ENCODE measurements at regions not wholly inside any gene's neighbourhood (a gene's known extent, or its start where the extent isn't known, plus 50 kb on each side); places are given as distances from the start of the nearest gene placed in this dataset.
"Not testable (repeated sequence)": the region's sequence is repeated elsewhere in the genome, so short reads cannot be mapped to it uniquely, and the experiment has no call there.

GRCh38 chr7:130789436-130789835, 55.4 kb upstream of the KLF14 start:
- no peak for DNase-seq

- no peak for DNase-seq
These were observed 57.7 kb upstream of the KLF14 start for GRCh38 chr7:130791746-130792145.

GRCh38 chr7:130793855-130794618, 60.0 kb upstream of the KLF14 start:
- DNase-seq, result no peak

- no peak for DNase-seq
These were observed 60.6 kb upstream of the KLF14 start for GRCh38 chr7:130794619-130794922.

- DNase-seq, result not testable (repeated sequence)
These were observed 62.4 kb upstream of the KLF14 start for GRCh38 chr7:130796425-130796824.

GRCh38 chr7:130803127-130803526, 69.1 kb upstream of the KLF14 start:
- DNase-seq, result no peak

DNA sequence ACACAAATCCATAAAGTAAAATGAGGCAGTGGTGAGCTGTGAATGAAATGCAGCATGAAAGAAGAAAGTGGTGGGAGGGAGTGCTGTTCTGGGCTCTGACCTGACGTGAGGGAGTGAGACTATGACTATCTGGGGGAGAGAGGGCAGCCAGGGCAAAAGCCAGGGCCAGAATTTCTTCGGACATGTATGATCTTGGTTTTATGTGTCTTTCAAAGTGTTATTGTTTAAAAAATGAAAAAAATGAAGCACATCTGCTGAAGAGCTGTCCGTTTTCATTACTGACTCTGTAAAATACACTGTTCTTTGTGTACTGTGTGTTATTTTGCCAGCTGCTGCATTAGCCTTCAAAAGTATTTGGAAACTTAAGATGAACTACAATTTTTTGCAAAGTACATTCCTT, 70.2 kb upstream of the KLF14 start:
- DNase-seq, result no peak

DNA sequence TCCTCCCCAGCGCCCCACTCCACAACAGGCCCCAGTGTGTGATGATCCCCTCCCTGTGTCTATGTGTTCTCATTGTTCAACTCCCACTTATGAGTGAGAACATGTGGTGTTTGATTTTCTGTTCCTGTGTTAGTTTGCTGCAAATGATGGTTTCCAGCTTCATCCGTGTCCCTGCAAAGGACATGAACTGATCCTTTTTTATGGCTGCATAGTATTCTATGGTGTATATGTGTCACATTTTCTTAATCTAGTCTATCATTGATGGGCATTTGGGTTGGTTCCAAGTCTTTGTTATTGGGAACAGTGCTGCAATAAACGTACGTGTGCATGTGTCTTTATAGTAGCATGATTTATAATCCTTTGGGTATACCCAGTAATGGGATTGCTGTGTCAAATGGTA, 78.8 kb upstream of the KLF14 start:
- not testable (repeated sequence) for DNase-seq

DNA sequence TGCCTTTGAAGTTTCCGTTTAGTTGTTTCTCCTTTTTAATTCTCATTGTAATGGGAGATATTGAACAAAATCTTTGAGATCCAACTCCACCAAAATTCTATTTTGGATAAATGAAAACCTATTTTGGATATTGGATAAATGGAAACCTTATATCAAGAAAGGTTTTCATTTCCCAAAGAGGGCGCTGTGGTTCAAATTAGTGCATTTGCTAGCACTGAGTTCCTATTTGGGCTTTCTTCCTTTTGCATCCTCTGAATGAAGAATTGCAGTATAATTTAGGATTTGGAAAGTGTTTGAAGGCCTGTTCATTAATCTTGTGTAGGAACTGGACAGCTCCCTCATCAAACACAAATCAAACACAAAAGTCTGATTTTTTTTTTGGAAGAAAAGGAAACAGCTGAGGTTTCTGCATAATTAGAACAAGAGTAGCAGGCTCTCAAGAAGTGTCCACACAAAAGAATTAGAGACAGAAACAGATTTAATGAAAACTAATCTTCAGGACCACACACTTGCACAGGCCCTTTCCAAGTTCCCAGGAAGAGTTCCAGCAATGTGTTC, 80.8 kb upstream of the KLF14 start:
- peak in 1 of 2 donors; percentile 5 for DNase-seq

GRCh38 chr7:130818056-130818455, 84.0 kb upstream of the KLF14 start:
- no peak for DNase-seq

- DNase-seq, result no peak
These were observed 87.9 kb upstream of the KLF14 start for GRCh38 chr7:130821864-130822263.

DNA sequence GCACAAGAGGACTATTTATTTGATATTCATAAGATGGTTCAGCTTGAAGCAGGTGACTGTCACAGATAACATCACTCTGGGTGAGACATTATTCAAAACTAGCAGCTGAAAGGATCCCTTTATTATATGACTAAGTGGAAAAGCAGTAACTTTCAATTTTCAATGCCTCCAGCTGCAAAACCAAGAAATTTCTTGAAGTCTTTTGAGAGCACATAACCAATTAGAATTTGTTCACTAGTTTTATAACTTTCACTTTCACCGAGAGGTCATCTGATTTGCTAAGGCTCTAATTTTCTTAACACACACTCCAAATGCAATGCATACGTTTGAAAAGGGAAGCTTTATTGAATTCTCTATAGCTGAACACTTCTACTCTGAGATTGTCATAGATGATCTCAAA, 88.6 kb upstream of the KLF14 start:
- DNase-seq, result no peak

- no peak for DNase-seq
These were observed 89.1 kb upstream of the KLF14 start for GRCh38 chr7:130823060-130823459.

GRCh38 chr7:130825819-130826218, 91.8 kb upstream of the KLF14 start:
- no peak for DNase-seq

DNA sequence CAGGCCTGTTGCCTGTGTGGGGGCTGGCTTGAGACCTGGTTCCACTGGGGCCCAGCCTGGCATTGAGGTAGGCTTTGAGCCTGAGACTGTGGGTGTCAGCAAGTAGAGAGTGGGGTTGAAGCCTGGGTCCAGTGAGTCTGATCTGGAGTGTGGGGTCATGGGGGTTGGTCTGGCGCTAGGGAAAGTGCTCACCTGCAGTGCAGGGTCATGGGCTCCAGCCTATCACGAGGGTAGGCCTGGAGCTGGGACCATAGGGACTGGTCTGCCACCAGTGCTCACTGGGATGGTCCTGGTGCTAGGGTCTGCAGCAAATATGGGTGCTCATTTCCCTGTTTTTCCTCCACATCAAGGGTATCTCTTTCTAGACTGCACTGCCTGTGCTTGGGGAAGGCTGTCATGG, 95.4 kb upstream of the KLF14 start:
- no peak for DNase-seq

- DNase-seq, result no peak
These were observed 97.3 kb upstream of the KLF14 start for GRCh38 chr7:130831322-130831721.

DNA sequence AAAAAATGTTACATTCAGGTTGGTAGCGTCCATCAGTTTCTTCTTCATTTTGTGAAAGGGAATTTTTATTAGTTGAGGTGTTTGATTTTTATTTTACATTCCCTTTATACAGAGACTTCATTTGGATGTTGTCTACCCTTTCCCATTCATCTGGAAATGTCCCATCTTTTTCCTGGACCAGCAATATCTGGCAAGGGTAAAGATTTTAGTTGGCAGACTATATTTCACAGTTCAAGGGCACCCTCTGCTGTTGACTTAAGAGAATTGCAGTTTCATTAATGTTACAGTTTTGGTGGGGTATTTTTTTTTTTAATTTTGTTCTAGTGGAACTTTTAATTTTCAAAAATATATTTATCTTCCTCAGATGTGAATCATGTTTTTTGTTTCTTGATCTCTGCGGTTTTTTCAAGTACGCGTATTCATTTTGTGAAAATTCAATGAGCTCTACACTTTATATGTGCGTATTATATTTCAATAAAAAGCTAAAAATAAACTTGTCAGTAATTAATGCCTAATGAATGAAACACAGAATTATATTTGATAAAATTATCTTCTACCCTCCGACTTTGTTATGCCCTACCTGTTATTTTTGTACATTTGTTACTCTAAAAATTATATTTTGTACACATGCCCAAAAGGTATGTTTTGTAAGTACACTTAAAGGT, 97.9 kb upstream of the KLF14 start:
- no peak for DNase-seq

DNA sequence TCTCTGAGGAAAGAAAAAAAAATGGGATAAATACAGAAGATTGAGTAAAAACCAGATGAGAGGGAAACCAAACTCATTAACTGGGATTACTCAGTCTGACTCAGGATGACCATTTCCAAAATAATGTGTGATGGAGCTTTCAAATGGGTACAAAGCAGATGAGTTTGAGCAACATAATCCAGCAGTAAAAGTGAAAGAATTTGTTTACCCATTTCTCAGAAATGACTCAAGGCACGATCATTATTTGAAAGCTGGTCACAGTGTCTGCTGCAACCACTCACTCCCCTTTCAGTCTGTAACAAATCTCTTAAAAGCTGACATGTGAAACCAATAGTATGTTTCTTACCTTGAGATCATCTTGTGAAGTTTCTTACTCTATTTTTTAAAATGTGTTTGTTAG, 104.7 kb upstream of the KLF14 start:
- no peak for DNase-seq

GRCh38 chr7:130840599-130840998, 106.6 kb upstream of the KLF14 start:
- no peak for DNase-seq

DNA sequence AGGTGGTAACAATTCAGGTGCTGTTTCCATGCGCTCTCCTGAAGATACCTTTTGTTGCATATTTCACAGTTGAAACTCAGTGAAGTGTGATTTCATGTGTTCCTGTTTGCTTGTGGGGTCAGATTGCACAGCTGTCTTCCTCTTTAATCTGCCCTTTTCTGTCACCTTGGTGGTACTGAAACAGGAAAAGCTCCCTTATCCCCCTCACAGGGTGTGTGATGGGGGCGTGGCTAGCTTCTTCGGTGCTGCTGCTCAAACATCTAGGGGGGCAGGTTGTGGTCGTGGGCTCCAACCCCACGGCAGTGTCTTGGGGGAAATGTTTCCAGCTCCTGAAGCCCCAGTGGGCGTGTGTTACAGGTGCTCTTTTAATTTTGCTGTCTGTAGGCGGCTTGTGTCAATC, 107.4 kb upstream of the KLF14 start:
- DNase-seq, result no peak

DNA sequence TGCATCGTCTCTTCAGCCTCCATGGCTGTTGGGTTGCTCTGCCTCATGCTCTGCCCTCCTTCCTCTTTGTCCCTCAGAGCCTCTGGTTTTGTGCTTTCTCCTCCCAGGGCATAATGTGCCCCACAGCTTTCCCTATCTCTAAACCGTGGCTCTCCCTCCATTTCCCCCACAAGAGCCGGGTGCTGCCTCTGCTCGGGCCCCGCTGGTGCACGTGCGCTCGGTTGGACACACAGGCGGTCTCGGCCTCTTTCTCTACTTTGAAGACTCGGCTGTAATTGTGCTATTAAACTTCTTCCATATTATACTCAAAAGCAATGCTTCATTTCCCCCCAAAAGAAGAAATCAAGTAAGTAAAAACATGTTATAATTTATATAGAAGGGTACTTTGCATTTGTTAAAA, 109.7 kb upstream of the KLF14 start:
- no peak for DNase-seq

DNA sequence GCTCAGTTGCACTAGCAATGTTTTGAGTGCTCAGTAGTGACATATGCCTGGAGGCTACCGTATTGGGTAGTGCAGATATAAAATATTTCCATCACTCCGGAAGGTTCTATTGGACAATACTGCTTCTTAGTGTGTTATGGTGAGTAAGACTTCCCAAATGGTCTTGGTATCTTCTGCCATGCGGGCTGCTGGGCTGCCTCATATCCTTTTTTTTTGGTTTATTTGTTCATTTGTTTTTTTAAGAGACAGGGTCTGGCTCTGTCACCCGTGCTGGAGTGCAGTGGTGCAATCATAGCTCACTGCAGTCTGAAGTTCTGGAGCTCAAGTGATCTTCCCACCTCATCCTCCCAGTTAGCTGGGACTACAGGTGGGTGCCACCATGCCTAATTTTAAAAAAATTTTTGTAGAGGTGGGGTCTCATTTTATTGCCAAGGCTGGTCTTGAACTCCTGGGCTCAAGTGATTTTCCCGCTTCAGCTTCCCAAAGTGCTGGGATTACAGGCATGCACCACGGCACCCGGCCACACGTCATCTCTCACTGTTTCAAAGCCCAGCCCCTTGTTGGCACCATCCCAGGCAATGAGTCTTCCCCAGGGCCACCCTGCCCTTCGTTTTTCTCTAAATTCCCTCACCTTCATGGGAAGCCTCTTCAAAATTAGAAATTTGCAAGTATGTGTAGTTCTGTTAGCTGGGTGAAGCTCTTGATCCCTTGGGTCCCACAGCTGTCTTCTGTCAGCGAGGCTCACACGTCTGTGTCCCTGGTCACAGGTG, 111.0 kb upstream of the KLF14 start:
- no peak for DNase-seq

DNA sequence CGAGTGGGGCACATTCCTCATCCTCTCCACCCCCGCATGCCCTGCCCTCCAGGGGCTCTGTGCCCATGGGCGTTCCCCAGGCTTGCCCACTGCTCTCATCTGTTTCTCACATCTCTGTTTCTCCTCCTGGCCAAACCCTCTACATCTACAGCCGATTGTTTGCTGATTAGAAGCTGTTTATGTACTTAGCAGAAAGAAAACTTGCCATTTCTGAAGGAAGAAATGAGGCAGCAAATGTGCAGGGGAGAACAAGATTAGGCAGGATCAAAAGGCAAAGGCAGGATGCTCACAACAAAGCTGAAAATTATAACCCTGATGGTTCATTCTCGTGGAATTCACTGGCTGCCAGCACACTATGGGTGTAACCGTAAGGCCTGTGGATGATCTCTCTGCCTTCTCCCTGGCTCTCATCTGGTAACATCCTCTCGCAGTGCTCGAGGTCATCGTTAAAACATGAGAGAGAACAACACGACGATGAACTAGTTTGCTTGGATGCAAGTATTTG, 111.6 kb upstream of the KLF14 start:
- no peak for DNase-seq

GRCh38 chr7:130849604-130850003, 115.6 kb upstream of the KLF14 start:
- DNase-seq, result no peak
